ENCODE measurements at regions not wholly inside any gene's neighbourhood (a gene's known extent, or its start where the extent isn't known, plus 50 kb on each side); places are given as distances from the start of the nearest gene placed in this dataset.

DNA sequence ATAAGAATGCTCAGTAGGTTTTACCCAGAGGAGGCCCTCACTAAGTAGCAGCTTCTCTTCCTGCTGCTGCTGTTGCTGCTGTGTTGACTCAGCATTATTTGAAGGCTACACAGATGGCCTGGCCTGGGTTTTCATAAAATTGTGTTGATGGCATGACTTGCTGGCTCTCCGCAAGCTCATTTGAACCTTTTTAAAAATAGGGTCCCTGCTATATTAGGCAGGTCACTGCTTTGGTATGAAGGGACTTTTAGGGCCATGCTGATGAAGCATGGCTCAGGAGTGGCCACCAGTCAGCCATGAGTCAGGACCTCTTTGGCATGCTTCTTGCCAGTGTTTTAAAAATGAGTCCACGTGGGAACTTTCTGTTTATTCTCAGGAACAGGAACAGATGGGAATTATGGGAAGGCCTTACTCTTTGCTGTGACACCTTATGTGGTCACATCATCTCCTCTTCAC lies 128.7 kb downstream of the MID1IP1 start:
- no peaks in the 10 kb centered on the region for H3K9me2 ChIP-seq (replicated peaks; ENCODE audit: control insufficient read depth, low read length)
- no peak for TF ChIP-seq EZH2phosphoT487 (IDR thresholded peaks at IDR 0.05; ENCODE audit: borderline replicate concordance, low read length)
- H3K36me3 ChIP-seq (ENCODE audit: control insufficient read depth, low read length), result no peaks in the 10 kb centered on the region
- H3K9me3 ChIP-seq (ENCODE audit: control insufficient read depth, insufficient read depth, low read length), result no peaks in the 10 kb centered on the region
- no peak overlapping the region for H3K4me3 ChIP-seq (ENCODE audit: low read length)
- no peaks in the 10 kb centered on the region for H3K79me2 ChIP-seq (ENCODE audit: control insufficient read depth, low read length)
- no peaks in the 10 kb centered on the region for H3K4me1 ChIP-seq (ENCODE audit: control insufficient read depth, low read length)
- H4K20me1 ChIP-seq (ENCODE audit: control insufficient read depth, insufficient read depth, low read depth, low read length), result no peaks in the 10 kb centered on the region
- no peaks in the 10 kb centered on the region for H3F3A ChIP-seq (ENCODE audit: control insufficient read depth, insufficient read depth)
- no peak overlapping the region for H3K4me2 ChIP-seq (ENCODE audit: low read length)
- H3K27me3 ChIP-seq (ENCODE audit: control insufficient read depth, low read length), result no peaks in the 10 kb centered on the region
- no peak overlapping the region for H3K27ac ChIP-seq (ENCODE audit: low read depth, low read length)

DNA sequence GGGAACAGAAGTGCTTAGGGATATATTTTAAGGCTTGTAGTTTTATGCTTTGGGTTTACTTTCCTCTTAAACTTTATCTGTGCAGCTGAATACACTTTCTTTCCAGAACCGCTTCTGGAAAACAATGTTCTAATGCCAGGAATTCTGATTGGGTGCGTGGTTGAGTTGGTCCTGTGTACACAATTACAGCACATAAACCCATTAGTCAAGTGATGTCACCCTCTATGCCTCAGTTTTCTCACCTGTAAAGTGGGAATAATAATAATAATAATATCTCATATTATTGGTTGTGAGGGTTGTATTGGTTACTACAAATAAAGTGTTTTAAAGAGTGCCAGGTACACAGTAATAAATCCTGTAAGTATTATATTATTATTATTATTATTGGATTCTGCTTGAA lies 129.2 kb downstream of the MID1IP1 start:
- Histone ChIP-seq H3K36me3 (ENCODE audit: control insufficient read depth, low read length) (no peaks in the 10 kb centered on the region), H3K27ac (ENCODE audit: low read depth, low read length) (no peak overlapping the region), H3K4me1 (ENCODE audit: control insufficient read depth, low read length) (no peaks in the 10 kb centered on the region), H3K79me2 (ENCODE audit: control insufficient read depth, low read length) (no peaks in the 10 kb centered on the region), H4K20me1 (ENCODE audit: control insufficient read depth, insufficient read depth, low read depth, low read length) (no peaks in the 10 kb centered on the region), H3K9me2 (replicated peaks; ENCODE audit: control insufficient read depth, low read length) (no peaks in the 10 kb centered on the region), H3K9me3 (ENCODE audit: control insufficient read depth, insufficient read depth, low read length) (no peaks in the 10 kb centered on the region), H3K4me2 (ENCODE audit: low read length) (no peak overlapping the region), H3K27me3 (ENCODE audit: control insufficient read depth, low read length) (no peaks in the 10 kb centered on the region), H3K4me3 (ENCODE audit: low read length) (no peak overlapping the region), H3F3A (ENCODE audit: control insufficient read depth, insufficient read depth) (no peaks in the 10 kb centered on the region)
- TF ChIP-seq, protein P1, sequence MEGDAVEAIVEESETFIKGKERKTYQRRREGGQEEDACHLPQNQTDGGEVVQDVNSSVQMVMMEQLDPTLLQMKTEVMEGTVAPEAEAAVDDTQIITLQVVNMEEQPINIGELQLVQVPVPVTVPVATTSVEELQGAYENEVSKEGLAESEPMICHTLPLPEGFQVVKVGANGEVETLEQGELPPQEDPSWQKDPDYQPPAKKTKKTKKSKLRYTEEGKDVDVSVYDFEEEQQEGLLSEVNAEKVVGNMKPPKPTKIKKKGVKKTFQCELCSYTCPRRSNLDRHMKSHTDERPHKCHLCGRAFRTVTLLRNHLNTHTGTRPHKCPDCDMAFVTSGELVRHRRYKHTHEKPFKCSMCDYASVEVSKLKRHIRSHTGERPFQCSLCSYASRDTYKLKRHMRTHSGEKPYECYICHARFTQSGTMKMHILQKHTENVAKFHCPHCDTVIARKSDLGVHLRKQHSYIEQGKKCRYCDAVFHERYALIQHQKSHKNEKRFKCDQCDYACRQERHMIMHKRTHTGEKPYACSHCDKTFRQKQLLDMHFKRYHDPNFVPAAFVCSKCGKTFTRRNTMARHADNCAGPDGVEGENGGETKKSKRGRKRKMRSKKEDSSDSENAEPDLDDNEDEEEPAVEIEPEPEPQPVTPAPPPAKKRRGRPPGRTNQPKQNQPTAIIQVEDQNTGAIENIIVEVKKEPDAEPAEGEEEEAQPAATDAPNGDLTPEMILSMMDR (IDR thresholded peaks at IDR 0.05; ENCODE audit: low read depth, low read length, poor library complexity, severe bottlenecking), result no peak
- no peak for TF ChIP-seq EZH2phosphoT487 (IDR thresholded peaks at IDR 0.05; ENCODE audit: borderline replicate concordance, low read length)

DNA sequence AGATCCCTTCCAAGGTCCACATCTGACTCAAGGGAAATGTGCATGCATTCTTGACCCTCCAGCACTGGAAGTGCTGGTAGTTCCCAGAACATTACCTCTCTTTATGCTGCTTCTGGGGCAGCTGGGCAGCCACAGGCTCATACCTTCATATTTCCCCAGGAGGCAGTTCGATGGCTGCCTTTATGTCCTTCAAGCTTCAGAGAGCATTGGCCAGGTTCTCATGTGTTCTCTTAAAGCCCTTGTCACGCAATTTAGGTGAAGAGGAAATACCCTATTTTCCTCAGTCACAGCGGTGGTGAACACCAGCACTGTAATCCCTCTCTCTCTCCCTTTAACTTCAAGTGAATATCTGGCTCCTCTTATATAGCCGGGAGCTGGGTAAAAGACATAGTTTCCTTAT lies 134.3 kb downstream of the MID1IP1 start:
- Histone ChIP-seq H3K27ac (ENCODE audit: low read depth, low read length) (no peak overlapping the region), H3F3A (ENCODE audit: control insufficient read depth, insufficient read depth) (no peaks in the 10 kb centered on the region), H4K20me1 (ENCODE audit: control insufficient read depth, insufficient read depth, low read depth, low read length) (no peaks in the 10 kb centered on the region), H3K27me3 (ENCODE audit: control insufficient read depth, low read length) (no peaks in the 10 kb centered on the region), H3K4me1 (ENCODE audit: control insufficient read depth, low read length) (no peaks in the 10 kb centered on the region), H3K9me2 (replicated peaks; ENCODE audit: control insufficient read depth, low read length) (no peaks in the 10 kb centered on the region), H3K36me3 (ENCODE audit: control insufficient read depth, low read length) (no peaks in the 10 kb centered on the region), H3K9me3 (ENCODE audit: control insufficient read depth, insufficient read depth, low read length) (no peaks in the 10 kb centered on the region), H3K79me2 (ENCODE audit: control insufficient read depth, low read length) (no peaks in the 10 kb centered on the region), H3K4me3 (ENCODE audit: low read length) (no peak overlapping the region), H3K4me2 (ENCODE audit: low read length) (no peak overlapping the region)
- TF ChIP-seq, protein P1 (IDR thresholded peaks at IDR 0.05; ENCODE audit: low read depth, low read length, poor library complexity, severe bottlenecking), result no peak
- no peak for TF ChIP-seq EZH2phosphoT487 (IDR thresholded peaks at IDR 0.05; ENCODE audit: borderline replicate concordance, low read length)

DNA sequence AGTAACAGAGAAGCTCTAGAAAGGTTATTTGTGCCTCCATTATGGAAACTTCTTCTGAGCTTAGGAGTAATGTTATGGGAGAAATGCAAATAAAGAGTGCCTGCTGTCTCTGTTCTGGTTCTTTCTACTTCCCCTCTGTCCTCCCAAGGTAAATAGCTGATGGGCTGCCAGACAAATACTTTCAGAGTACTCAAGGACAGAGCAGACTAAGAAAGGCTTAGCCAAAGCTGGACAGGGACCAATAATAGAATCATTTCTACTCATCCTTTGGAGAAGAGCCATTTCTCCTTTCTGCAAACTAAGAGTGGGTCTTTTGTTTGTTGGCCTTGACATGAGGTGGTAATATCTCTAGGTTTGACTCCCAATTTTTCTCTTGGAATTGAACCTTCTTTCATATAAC lies 136.1 kb downstream of the MID1IP1 start:
- H3K36me3 ChIP-seq (ENCODE audit: control insufficient read depth, low read length), result no peaks in the 10 kb centered on the region
- H3F3A ChIP-seq (ENCODE audit: control insufficient read depth, insufficient read depth), result no peaks in the 10 kb centered on the region
- H4K20me1 ChIP-seq (ENCODE audit: control insufficient read depth, insufficient read depth, low read depth, low read length), result no peaks in the 10 kb centered on the region
- no peaks in the 10 kb centered on the region for H3K9me2 ChIP-seq (replicated peaks; ENCODE audit: control insufficient read depth, low read length)
- H3K79me2 ChIP-seq (ENCODE audit: control insufficient read depth, low read length), result no peaks in the 10 kb centered on the region
- no peak overlapping the region for H3K4me2 ChIP-seq (ENCODE audit: low read length)
- no peak overlapping the region for H3K27ac ChIP-seq (ENCODE audit: low read depth, low read length)
- no peaks in the 10 kb centered on the region for H3K9me3 ChIP-seq (ENCODE audit: control insufficient read depth, insufficient read depth, low read length)
- H3K4me1 ChIP-seq (ENCODE audit: control insufficient read depth, low read length), result no peaks in the 10 kb centered on the region
- H3K4me3 ChIP-seq (ENCODE audit: low read length), result no peak overlapping the region
- TF ChIP-seq EZH2phosphoT487 (IDR thresholded peaks at IDR 0.05; ENCODE audit: borderline replicate concordance, low read length), result no peak
- TF ChIP-seq, protein P1 (IDR thresholded peaks at IDR 0.05; ENCODE audit: low read depth, low read length, poor library complexity, severe bottlenecking), result no peak
- no peaks in the 10 kb centered on the region for H3K27me3 ChIP-seq (ENCODE audit: control insufficient read depth, low read length)

All from DOHH2 (cell line).